Liver (tissue), 3 donors: ENCODE measurements at regions not wholly inside any gene's neighbourhood (a gene's known extent, or its start where the extent isn't known, plus 50 kb on each side); places are given as distances from the start of the nearest gene placed in this dataset.

ENCODE experiments used
- CTCF ChIP-seq: fragments of 150-350 bp; IDR thresholded peaks from 2 replicates; pipeline ENCODE4 v1.5.1; 2017; ENCODE audit warnings: improper control_type of control experiment, low read depth, low read length; ENCODE audit not compliant: missing input control
- FOXA1 ChIP-seq: IDR thresholded peaks from 2 replicates; pipeline ENCODE4 v1.6.1; 2016; ENCODE audit warnings: antibody characterized with exemption
- FOXA2 ChIP-seq: IDR thresholded peaks from 2 replicates; pipeline ENCODE4 v1.6.1; 2016; ENCODE audit warnings: antibody characterized with exemption
- RAD21 ChIP-seq, 2 donors: IDR thresholded peaks; 2 replicates each; pipeline ENCODE4 v1.6.1; 2016; ENCODE audit warnings: antibody characterized with exemption in 2 of 2, mild to moderate bottlenecking in 2 of 2
- REST ChIP-seq: IDR thresholded peaks from 2 replicates; pipeline ENCODE4 v1.6.1; 2016; ENCODE audit warnings: antibody characterized with exemption, mild to moderate bottlenecking
- SP1 ChIP-seq: IDR thresholded peaks from 2 replicates; pipeline ENCODE4 v1.6.1; 2018; ENCODE audit warnings: antibody characterized with exemption, mild to moderate bottlenecking
- TAF1 ChIP-seq: conservative IDR thresholded peaks from 2 replicates; pipeline ENCODE4 v1.6.1; 2016; ENCODE audit warnings: antibody characterized with exemption, mild to moderate bottlenecking
- YY1 ChIP-seq: IDR thresholded peaks from 2 replicates; pipeline ENCODE4 v1.6.1; 2016; ENCODE audit warnings: antibody characterized with exemption, mild to moderate bottlenecking
- ZBTB33 ChIP-seq: IDR thresholded peaks from 2 replicates; pipeline ENCODE4 v1.6.1; 2016; ENCODE audit warnings: antibody characterized with exemption
- TF ChIP-seq, protein P1 (sequence below): IDR thresholded peaks from 2 replicates; pipeline ENCODE4 v1.6.1; 2016; ENCODE audit warnings: antibody characterized with exemption
- donor health status: healthy.
- donor health status: healthy.

- no peak for TF ChIP-seq REST
- TF ChIP-seq CTCF, result no peak
- TF ChIP-seq YY1, result no peak
- TF ChIP-seq TAF1, result no peak
- TF ChIP-seq FOXA1, result no peak
- TF ChIP-seq, protein P1, sequence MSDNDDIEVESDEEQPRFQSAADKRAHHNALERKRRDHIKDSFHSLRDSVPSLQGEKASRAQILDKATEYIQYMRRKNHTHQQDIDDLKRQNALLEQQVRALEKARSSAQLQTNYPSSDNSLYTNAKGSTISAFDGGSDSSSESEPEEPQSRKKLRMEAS, result no peak
- TF ChIP-seq SP1, result no peak
- no peak for TF ChIP-seq ZBTB33
- no peak for TF ChIP-seq RAD21 (IDR thresholded peaks at IDR 0.05)
- no peak for TF ChIP-seq FOXA2
Measured at GRCh38 chr13:86377451-86377850, 578.2 kb upstream of the SLITRK6 start.
